ENCODE measurements at regions not wholly inside any gene's neighbourhood (a gene's known extent, or its start where the extent isn't known, plus 50 kb on each side); places are given as distances from the start of the nearest gene placed in this dataset.

GRCh38 chr2:192307530-192307929, 112.8 kb upstream of the TMEFF2 start:
- no peaks in the 10 kb centered on the region for H3K9me3 ChIP-seq (replicated peaks)
- no peak for DNase-seq (ENCODE audit: low read depth in 1 of 2, low spot score in 2 of 2)
- no peaks in the 10 kb centered on the region for H3K36me3 ChIP-seq
- no peaks in the 10 kb centered on the region; the same call in none of the 2 replicates for H3K27me3 ChIP-seq (replicated peaks)
- H3K4me1 ChIP-seq (replicated peaks): no peaks in the 10 kb centered on the region
- no peak overlapping the region for H3K27ac ChIP-seq
- H3K4me3 ChIP-seq: no peak overlapping the region

- no peaks in the 10 kb centered on the region for H3K4me1 ChIP-seq (replicated peaks)
- no peaks in the 10 kb centered on the region for H3K9me3 ChIP-seq (replicated peaks)
- no peak for DNase-seq (ENCODE audit: low read depth in 1 of 2, low spot score in 2 of 2)
- peaks cover 7% of the 10 kb centered on the region; the same call in 1 of the 2 replicates for H3K27me3 ChIP-seq (replicated peaks)
- no peak overlapping the region for H3K27ac ChIP-seq
- no peaks in the 10 kb centered on the region for H3K36me3 ChIP-seq
- H3K4me3 ChIP-seq: no peak overlapping the region
Measured at GRCh38 chr2:192298664-192299063, 103.9 kb upstream of the TMEFF2 start.

- no peaks in the 10 kb centered on the region for H3K4me1 ChIP-seq (replicated peaks)
- DNase-seq (ENCODE audit: low read depth in 1 of 2, low spot score in 2 of 2): no peak
- no peaks in the 10 kb centered on the region for H3K9me3 ChIP-seq (replicated peaks)
- H3K27ac ChIP-seq: no peak overlapping the region
- no peaks in the 10 kb centered on the region for H3K36me3 ChIP-seq
- H3K4me3 ChIP-seq: no peak overlapping the region
- 0 out of 2 replicates have a peak, but pooled peaks cover 4% of the 10 kb centered on the region for H3K27me3 ChIP-seq (replicated peaks)
Measured at GRCh38 chr2:192292478-192292877, 97.7 kb upstream of the TMEFF2 start.

- DNase-seq (ENCODE audit: low read depth in 1 of 2, low spot score in 2 of 2): no peak
- no peaks in the 10 kb centered on the region for H3K9me3 ChIP-seq (replicated peaks)
Measured at GRCh38 chr2:192288295-192288694, 93.6 kb upstream of the TMEFF2 start.

GRCh38 chr2:192286093-192286701, 91.5 kb upstream of the TMEFF2 start:
- no peak overlapping the region for H3K27ac ChIP-seq
- DNase-seq (ENCODE audit: low read depth in 1 of 2, low spot score in 2 of 2): peak in 1 of 2 experiments; percentile 9
- H3K36me3 ChIP-seq: no peaks in the 10 kb centered on the region
- no peak overlapping the region for H3K4me3 ChIP-seq
- no peaks in the 10 kb centered on the region for H3K4me1 ChIP-seq (replicated peaks)
- H3K27me3 ChIP-seq (replicated peaks): no peaks in the 10 kb centered on the region
- no peaks in the 10 kb centered on the region for H3K9me3 ChIP-seq (replicated peaks)

More at GRCh38 chr2:192288295-192288694, 93.6 kb upstream of the TMEFF2 start:
- Histone ChIP-seq H3K4me1 (replicated peaks) (no peaks in the 10 kb centered on the region), H3K4me3 (no peak overlapping the region), H3K36me3 (no peaks in the 10 kb centered on the region), H3K27me3 (replicated peaks) (no peaks in the 10 kb centered on the region), H3K27ac (no peak overlapping the region)

DNA sequence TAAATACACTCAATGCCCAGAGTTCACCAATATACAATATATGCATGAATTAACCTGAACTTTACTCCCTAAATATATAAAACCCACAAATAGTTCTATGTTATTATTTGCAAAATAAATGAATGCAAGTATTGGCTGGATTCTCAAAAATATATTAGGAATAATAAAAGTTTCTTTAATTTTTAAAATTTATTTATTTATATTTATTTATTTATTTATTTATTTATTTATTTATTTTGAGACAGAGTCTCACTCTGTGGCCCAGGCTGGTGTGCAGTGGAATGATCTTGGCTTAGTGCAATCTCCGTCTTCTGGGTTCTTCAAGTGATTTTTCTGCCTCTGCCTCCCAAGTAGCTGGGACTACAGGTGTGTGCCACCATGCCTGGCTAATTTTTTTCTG, 88.7 kb upstream of the TMEFF2 start:
- Histone ChIP-seq H3K4me3 (no peak overlapping the region), H3K27me3 (replicated peaks) (no peaks in the 10 kb centered on the region), H3K27ac (no peak overlapping the region), H3K4me1 (replicated peaks) (no peaks in the 10 kb centered on the region), H3K9me3 (replicated peaks) (no peaks in the 10 kb centered on the region), H3K36me3 (no peaks in the 10 kb centered on the region)
- DNase-seq (ENCODE audit: low read depth in 1 of 2, low spot score in 2 of 2): no peak

DNA sequence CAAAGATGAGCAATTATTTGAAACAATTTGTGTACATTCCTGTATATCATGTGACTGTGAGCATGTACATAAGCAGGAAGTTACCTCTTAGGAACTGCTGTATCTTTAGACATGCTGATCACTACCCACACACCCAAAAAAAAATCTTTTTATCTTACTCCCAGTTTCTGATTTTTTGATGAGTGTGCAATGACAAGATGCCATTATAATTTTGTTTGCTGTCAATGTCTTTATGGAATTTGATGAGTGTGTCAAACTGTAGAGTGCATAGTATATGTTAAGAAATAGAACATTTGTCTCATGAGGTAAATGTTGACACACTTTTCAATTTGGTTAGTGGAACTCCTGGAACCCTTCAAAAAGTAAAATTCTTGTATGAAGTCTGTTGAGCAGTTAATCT, 84.0 kb upstream of the TMEFF2 start:
- DNase-seq (ENCODE audit: low read depth in 1 of 2, low spot score in 2 of 2): no peak
- H3K36me3 ChIP-seq: no peaks in the 10 kb centered on the region
- H3K27ac ChIP-seq: no peak overlapping the region
- H3K4me3 ChIP-seq: no peak overlapping the region
- H3K9me3 ChIP-seq (replicated peaks): no peaks in the 10 kb centered on the region
- no peaks in the 10 kb centered on the region for H3K4me1 ChIP-seq (replicated peaks)
- no peaks in the 10 kb centered on the region for H3K27me3 ChIP-seq (replicated peaks)

GRCh38 chr2:192277494-192278109, 82.9 kb upstream of the TMEFF2 start:
- Histone ChIP-seq H3K4me3 (no peak overlapping the region), H3K4me1 (replicated peaks) (no peaks in the 10 kb centered on the region)

GRCh38 chr2:192275632-192276031, 80.9 kb upstream of the TMEFF2 start:
- no peaks in the 10 kb centered on the region for H3K36me3 ChIP-seq
- no peaks in the 10 kb centered on the region for H3K9me3 ChIP-seq (replicated peaks)
- no peak overlapping the region for H3K27ac ChIP-seq
- DNase-seq (ENCODE audit: low read depth in 1 of 2, low spot score in 2 of 2): no peak
- no peaks in the 10 kb centered on the region for H3K4me1 ChIP-seq (replicated peaks)
- no peak overlapping the region for H3K4me3 ChIP-seq
- no peaks in the 10 kb centered on the region for H3K27me3 ChIP-seq (replicated peaks)

More at GRCh38 chr2:192277494-192278109, 82.9 kb upstream of the TMEFF2 start:
- Histone ChIP-seq H3K27ac (no peak overlapping the region), H3K27me3 (replicated peaks) (no peaks in the 10 kb centered on the region), H3K9me3 (replicated peaks) (no peaks in the 10 kb centered on the region), H3K36me3 (no peaks in the 10 kb centered on the region)
- DNase-seq (ENCODE audit: low read depth in 1 of 2, low spot score in 2 of 2): no peak

DNA sequence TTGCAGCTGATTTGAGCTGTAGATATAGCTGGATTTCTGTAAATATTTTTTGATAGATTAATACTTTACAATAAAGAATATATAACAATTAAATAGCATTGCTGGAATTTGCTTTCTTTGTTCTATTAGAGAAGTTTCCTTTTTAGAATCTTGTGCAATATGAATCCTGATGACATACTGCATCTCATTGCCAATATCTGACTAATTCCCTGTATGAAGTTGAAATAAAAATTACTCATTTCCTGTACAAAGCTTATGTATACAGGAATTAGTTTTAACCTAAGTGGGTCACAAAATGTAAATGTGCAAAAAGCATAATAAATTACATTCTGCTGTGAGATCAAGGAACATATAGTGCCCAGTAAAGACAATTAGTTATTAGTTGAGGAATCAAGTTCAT, 72.8 kb upstream of the TMEFF2 start:
- no peaks in the 10 kb centered on the region for H3K9me3 ChIP-seq (replicated peaks)
- H3K27me3 ChIP-seq (replicated peaks): no peaks in the 10 kb centered on the region
- no peak for DNase-seq (ENCODE audit: low read depth in 1 of 2, low spot score in 2 of 2)
- H3K4me1 ChIP-seq (replicated peaks): no peaks in the 10 kb centered on the region
- H3K36me3 ChIP-seq: no peaks in the 10 kb centered on the region
- no peak overlapping the region for H3K27ac ChIP-seq
- H3K4me3 ChIP-seq: no peak overlapping the region

DNA sequence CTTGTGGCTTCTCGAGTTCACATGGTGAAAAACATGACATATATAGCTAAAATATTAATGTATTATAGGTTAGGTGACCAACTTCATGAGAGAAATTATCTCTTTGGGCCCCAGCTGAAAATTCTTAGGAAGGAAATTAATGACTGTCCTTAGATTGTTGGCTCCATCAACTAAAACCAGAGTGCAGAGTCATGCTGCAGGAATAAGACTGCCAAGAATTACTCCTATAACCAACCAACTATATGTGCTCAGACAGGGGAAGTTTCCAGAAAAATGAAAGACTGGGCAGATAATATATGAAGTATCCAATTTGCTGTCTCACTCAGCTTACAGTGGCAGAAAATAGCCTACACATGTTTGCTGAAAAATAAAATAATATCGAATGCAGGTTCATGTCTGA, 71.0 kb upstream of the TMEFF2 start:
- no peak for DNase-seq (ENCODE audit: low read depth in 1 of 2, low spot score in 2 of 2)
- Histone ChIP-seq H3K27me3 (replicated peaks) (no peaks in the 10 kb centered on the region), H3K9me3 (replicated peaks) (no peaks in the 10 kb centered on the region), H3K27ac (no peak overlapping the region), H3K36me3 (no peaks in the 10 kb centered on the region), H3K4me3 (no peak overlapping the region), H3K4me1 (replicated peaks) (no peaks in the 10 kb centered on the region)

DNA sequence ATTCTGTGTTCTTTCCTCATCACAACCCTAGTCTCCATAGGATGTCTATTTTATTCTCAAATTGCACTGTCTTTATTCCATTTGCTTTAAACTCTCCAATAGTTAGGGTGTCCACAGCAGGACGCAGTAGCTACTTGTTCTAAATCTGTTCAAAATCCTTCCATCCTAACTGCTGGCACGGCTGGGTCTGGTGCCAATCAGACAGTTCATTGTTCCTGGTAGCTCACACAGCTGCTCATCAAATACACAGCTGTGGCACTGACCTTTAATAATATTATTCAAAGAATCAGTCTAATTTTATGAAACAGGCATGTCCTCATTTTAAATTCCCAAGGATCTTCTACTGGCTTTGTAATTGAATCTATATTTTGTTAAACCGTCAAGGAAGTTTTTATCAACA, 59.7 kb upstream of the TMEFF2 start:
- no peaks in the 10 kb centered on the region for H3K36me3 ChIP-seq
- H3K27me3 ChIP-seq (replicated peaks): no peaks in the 10 kb centered on the region
- DNase-seq (ENCODE audit: low read depth in 1 of 2, low spot score in 2 of 2): no peak
- H3K9me3 ChIP-seq (replicated peaks): no peaks in the 10 kb centered on the region
- H3K27ac ChIP-seq: no peak overlapping the region
- no peak overlapping the region for H3K4me3 ChIP-seq
- no peaks in the 10 kb centered on the region for H3K4me1 ChIP-seq (replicated peaks)

DNA sequence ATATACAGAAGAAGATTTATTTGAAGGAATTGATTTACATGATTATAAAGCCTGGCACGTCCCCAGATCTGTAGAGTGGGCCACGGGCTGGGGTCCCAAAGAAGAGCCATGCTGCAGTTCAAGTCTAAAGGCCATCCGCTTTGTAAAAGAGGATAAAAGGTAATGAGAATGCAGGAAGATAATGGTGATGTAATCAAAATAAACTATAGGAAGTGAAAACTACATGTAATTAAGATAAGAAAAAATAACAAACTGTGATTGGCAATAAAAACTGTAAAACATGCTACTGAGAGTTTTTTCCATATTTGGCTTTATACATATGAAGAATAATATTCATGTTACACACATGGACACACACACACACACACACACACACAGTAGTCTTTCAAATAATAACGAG, 59.0 kb upstream of the TMEFF2 start:
- Histone ChIP-seq H3K27me3 (replicated peaks) (no peaks in the 10 kb centered on the region), H3K4me3 (no peak overlapping the region), H3K36me3 (no peaks in the 10 kb centered on the region), H3K4me1 (replicated peaks) (no peaks in the 10 kb centered on the region), H3K9me3 (replicated peaks) (no peaks in the 10 kb centered on the region), H3K27ac (no peak overlapping the region)
- no peak for DNase-seq (ENCODE audit: low read depth in 1 of 2, low spot score in 2 of 2)

GRCh38 chr2:192250961-192251360, 56.2 kb upstream of the TMEFF2 start:
- Histone ChIP-seq H3K4me1 (replicated peaks) (no peaks in the 10 kb centered on the region), H3K27ac (no peak overlapping the region), H3K36me3 (no peaks in the 10 kb centered on the region), H3K9me3 (replicated peaks) (no peaks in the 10 kb centered on the region), H3K4me3 (no peak overlapping the region), H3K27me3 (replicated peaks) (no peaks in the 10 kb centered on the region)
- no peak for DNase-seq (ENCODE audit: low read depth in 1 of 2, low spot score in 2 of 2)

DNA sequence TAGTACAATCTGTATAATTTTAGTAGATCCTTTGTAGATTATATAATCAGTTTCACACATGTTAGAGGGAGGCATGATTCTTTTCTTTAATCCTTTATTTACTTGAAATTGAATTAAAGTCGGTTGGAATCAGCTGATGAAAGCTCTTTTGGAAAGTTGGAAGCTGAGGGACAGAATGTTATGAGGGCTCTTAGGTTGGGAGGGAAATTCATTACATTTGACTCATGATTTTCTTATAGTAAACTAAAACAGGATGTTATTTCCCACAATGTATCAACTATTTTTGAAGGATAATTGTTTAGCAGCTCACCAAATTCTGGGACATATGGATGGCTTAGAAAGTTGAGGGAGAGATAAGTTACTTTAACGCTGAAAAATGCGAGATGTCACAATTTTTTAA, 52.7 kb upstream of the TMEFF2 start:
- H3K27me3 ChIP-seq (replicated peaks): no peaks in the 10 kb centered on the region
- H3K27ac ChIP-seq: no peak overlapping the region
- H3K4me1 ChIP-seq (replicated peaks): no peaks in the 10 kb centered on the region; the same call in 1 of the 2 replicates
- no peak for DNase-seq (ENCODE audit: low read depth in 1 of 2, low spot score in 2 of 2)
- H3K9me3 ChIP-seq (replicated peaks): no peaks in the 10 kb centered on the region
- no peak overlapping the region for H3K4me3 ChIP-seq
- no peaks in the 10 kb centered on the region for H3K36me3 ChIP-seq

Data from SJSA1 (cell line).